Cerebellar cortex (tissue), 1 donor: ENCODE measurements at regions not wholly inside any gene's neighbourhood (a gene's known extent, or its start where the extent isn't known, plus 50 kb on each side); places are given as distances from the start of the nearest gene placed in this dataset.

Source experiments
- DNase-seq: peaks from one replicate; pipeline ENCODE4 v3.0.0-alpha.2; 2015; ENCODE audit warnings: low spot score

DNA sequence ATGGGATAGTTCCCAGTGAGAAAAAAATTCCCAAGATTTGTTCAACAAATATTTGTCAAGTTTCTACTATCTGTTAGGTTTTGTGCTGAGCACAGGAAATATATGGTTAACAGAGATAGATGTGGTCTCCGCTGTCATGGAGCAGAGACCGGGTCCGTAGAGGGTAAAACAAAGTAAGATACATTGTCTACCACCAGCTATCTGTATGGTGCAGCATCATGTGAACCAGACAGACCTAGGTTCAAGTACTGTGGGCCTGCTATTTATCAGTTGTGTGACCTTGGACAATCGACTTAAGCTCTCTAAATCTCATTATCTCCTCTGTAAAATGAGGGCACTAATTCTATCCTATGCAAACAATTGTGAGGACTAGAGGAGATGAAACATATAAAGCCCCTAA is 109.8 kb downstream of the DUSP10 start:
- DNase-seq = no peak

GRCh38 chr1:221633841-221634409 is 108.0 kb downstream of the DUSP10 start:
- DNase-seq = no peak

DNA sequence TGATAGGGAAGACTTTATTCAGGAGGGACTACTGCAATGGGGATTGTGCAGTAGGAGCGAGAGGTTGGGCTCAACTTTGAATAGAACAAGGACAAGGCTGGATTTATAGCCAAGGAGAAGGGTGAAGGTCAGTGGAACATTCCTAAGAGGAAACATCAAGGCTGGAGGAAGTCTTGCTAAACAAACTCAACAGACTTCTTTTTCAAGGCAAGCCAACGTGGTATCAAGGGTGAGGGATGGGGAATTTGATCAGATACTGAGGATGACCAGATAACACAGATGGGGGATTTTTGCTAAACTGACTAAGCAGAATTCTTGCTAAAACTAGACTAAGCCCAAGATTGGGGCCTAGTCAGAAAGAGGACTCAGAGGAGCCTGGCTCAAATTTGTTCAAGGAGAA is 107.3 kb downstream of the DUSP10 start:
- DNase-seq = no peak

DNA sequence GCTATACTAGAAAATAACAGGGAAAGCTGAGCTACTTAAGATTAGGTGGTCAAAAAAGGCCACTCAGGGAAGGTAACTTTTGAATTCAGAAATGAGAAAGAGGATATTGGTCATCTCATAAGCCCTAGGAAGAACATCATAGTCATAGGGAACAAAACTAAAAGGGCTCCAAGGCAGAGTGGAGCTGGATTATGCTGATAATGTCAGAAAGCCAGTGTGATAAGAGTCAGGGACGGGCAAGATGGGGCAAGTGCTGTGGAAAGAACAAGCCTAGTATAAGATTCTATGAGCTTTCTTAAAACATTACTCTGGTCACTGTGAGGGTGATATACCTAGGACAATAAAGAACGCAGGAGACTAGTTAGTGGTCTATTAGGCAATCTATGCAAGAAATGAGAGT is 106.6 kb downstream of the DUSP10 start:
- no peak for DNase-seq

GRCh38 chr1:221636096-221636495 is 105.8 kb downstream of the DUSP10 start:
- no peak for DNase-seq

- no peak for DNase-seq
Observed at GRCh38 chr1:221636967-221637366, 104.9 kb downstream of the DUSP10 start.

- DNase-seq = no peak
Observed at GRCh38 chr1:221637641-221638041, 104.2 kb downstream of the DUSP10 start.

- no peak for DNase-seq
Observed at GRCh38 chr1:221638595-221638994, 103.3 kb downstream of the DUSP10 start.

- no peak for DNase-seq
Observed at GRCh38 chr1:221641811-221642210, 100.1 kb downstream of the DUSP10 start.

DNA sequence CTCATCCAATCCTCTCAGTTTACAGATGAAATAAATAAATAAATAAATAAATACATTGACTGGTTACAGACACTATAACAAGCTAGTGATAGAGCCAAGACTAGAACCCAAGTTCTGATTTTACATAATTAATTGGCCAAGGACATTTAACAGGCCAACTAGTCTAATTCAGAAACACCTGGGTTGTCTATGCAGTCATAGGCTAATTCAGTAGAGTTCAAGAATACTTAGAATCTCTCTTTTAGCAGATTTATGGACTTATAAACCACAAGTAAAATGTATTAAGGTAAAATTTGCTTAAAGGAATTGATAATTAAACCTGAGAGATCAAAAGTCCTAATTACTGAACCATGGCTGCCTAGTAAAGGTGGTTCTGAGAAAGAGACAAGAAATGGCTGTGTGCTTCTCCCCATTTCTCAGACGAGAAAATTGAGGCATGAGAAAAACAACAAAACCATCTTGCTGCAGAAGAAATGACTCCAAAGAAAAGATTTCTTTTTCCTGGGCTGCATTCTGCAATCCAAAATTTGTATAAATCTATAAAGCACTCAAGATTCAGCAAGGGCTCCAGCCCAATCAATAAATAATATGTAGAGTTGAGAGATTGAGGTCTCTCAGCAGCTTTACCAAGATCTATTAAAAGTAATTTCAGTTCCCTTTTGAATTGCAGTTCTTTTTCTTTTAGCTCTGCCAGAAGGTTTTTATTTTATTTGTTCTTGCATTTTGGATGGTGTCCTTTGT is 98.3 kb downstream of the DUSP10 start:
- no peak for DNase-seq

- no peak for DNase-seq
Observed at GRCh38 chr1:221644145-221644448, 97.8 kb downstream of the DUSP10 start.

GRCh38 chr1:221644663-221645258 is 97.1 kb downstream of the DUSP10 start:
- no peak for DNase-seq

GRCh38 chr1:221648201-221648600 is 93.7 kb downstream of the DUSP10 start:
- DNase-seq = no peak
